PC-3 (cell line): ENCODE measurements at regions not wholly inside any gene's neighbourhood (a gene's known extent, or its start where the extent isn't known, plus 50 kb on each side); places are given as distances from the start of the nearest gene placed in this dataset.

Source experiments
- ATAC-seq: fragments of 200-7000 bp; cut with Tn5 transposase; 2 replicates; pipeline ENCODE4 v1.9.1; 2020; ENCODE audit warnings: mild to moderate bottlenecking, moderate library complexity
- BruUV-seq: library from RNA; stranded (reverse); fragments of 400-500 nt; replicated peaks from 2 replicates; lab custom pipeline; 2021; lab: Mats Ljungman, UMichigan
- CTCF ChIA-PET: fragments of 300-600 bp; sonication (Branson Sonifier 250); formaldehyde crosslinking; loops from one replicate; lab custom pipeline; 2022; ENCODE audit warnings: antibody characterized with exemption; lab: Charles Lee
- POLR2A ChIA-PET: fragments of 300-600 bp; sonication (Branson Sonifier 250); formaldehyde crosslinking; loops from one replicate; lab custom pipeline; 2022; ENCODE audit warnings: antibody characterized with exemption; ENCODE audit not compliant: unreplicated experiment; lab: Charles Lee
- DNase-seq: peaks from one replicate; pipeline ENCODE4 v3.0.0-alpha.2; 2015
- H2AFZ ChIP-seq: fragments of 300-600 bp; sonication (generic); 2 replicates; pipeline ENCODE4 v1.6.0; 2016; ENCODE audit warnings: antibody characterized with exemption, low read length
- H3F3A ChIP-seq: fragments of 300-600 bp; sonication (generic); one replicate; pipeline ENCODE4 v1.6.0; 2017; ENCODE audit warnings: antibody characterized with exemption, low read length, control low read depth, mild to moderate bottlenecking; ENCODE audit not compliant: unreplicated experiment
- H3K27ac ChIP-seq: fragments of 300-600 bp; sonication (generic); 2 replicates; pipeline ENCODE4 v1.5.1; 2016; ENCODE audit warnings: mild to moderate bottlenecking, low read length
- H3K27me3 ChIP-seq: fragments of 300-600 bp; sonication (generic); 2 replicates; pipeline ENCODE4 v1.6.1; 2016; ENCODE audit warnings: low read length, mixed read lengths
- H3K36me3 ChIP-seq: fragments of 300-600 bp; sonication (generic); 2 replicates; pipeline ENCODE4 v1.6.1; 2016; ENCODE audit warnings: low read depth, mixed run types, low read length, mixed read lengths
- H3K4me1 ChIP-seq: fragments of 300-600 bp; sonication (generic); 2 replicates; pipeline ENCODE4 v1.5.1; 2016; ENCODE audit warnings: low read length; ENCODE audit not compliant: insufficient read depth
- H3K4me2 ChIP-seq: fragments of 300-600 bp; sonication (generic); 2 replicates; pipeline ENCODE4 v1.6.0; 2016; ENCODE audit warnings: low read length
- H3K4me3 ChIP-seq: fragments of 300-600 bp; sonication (generic); 2 replicates; pipeline ENCODE4 v1.5.1; 2016; ENCODE audit warnings: mild to moderate bottlenecking, low read length, mixed read lengths
- H3K79me2 ChIP-seq: fragments of 300-600 bp; sonication (generic); 2 replicates; pipeline ENCODE4 v1.6.1; 2017; ENCODE audit warnings: low read length, mixed read lengths
- H3K9ac ChIP-seq: fragments of 300-600 bp; sonication (generic); 2 replicates; pipeline ENCODE4 v1.6.0; 2016; ENCODE audit warnings: mild to moderate bottlenecking, low read length
- H3K9me2 ChIP-seq: fragments of 300-600 bp; sonication (generic); replicated peaks from 2 replicates; pipeline ENCODE4 v1.6.1; 2016; ENCODE audit warnings: mixed run types, low read length, mixed read lengths
- H3K9me3 ChIP-seq: fragments of 300-600 bp; sonication (generic); 2 replicates; pipeline ENCODE4 v1.6.1; 2016; ENCODE audit warnings: low read length, mixed read lengths
- H4K20me1 ChIP-seq: fragments of 300-600 bp; sonication (generic); 2 replicates; pipeline ENCODE4 v1.6.1; 2016; ENCODE audit warnings: low read length, mixed read lengths
- CTCF ChIP-seq: fragments of 300-600 bp; sonication (generic); conservative IDR thresholded peaks from 2 replicates; pipeline ENCODE4 v1.5.1; 2017; ENCODE audit warnings: antibody characterized with exemption, low read depth, mild to moderate bottlenecking, low read length
- EZH2 ChIP-seq: fragments of 300-600 bp; sonication (generic); IDR thresholded peaks from one replicate; pipeline ENCODE4 v1.6.1; 2017; ENCODE audit warnings: antibody characterized with exemption, mild to moderate bottlenecking, low read length; ENCODE audit not compliant: unreplicated experiment
- EZH2phosphoT487 ChIP-seq: fragments of 300-600 bp; sonication (generic); IDR thresholded peaks from 2 replicates; pipeline ENCODE4 v1.6.1; 2018; ENCODE audit warnings: mild to moderate bottlenecking, antibody characterized with exemption, low read length, borderline replicate concordance
- intact Hi-C: fragments of 100-400 bp; cut with micrococcal nuclease; formaldehyde crosslinking; loops from 2 replicates; pipeline ENCODE4 v1.9.0; 2023

GRCh38 chr6:97450087-97450486 is 167.1 kb upstream of the MMS22L start:
- CTCF ChIA-PET, result no interaction called here
- H4K20me1 ChIP-seq, result no peaks in the 10 kb centered on the region
- ATAC-seq (no peak), DNase-seq (no peak)
- POLR2A ChIA-PET, result no interaction called here
- no peak overlapping the region for H3K9ac ChIP-seq
- no TSS peak for BruUV-seq
- no peak overlapping the region for H3K27ac ChIP-seq
- H3K79me2 ChIP-seq, result no peaks in the 10 kb centered on the region
- H3K4me2 ChIP-seq, result no peak overlapping the region
- H3K4me1 ChIP-seq, result no peaks in the 10 kb centered on the region
- intact Hi-C loops, result no loop called here
- H3K27me3 ChIP-seq, result 0 out of 2 replicates have a peak, but pooled peaks cover 9% of the 10 kb centered on the region
- H3K9me2 ChIP-seq, result no peaks in the 10 kb centered on the region
- no peak overlapping the region for H2AFZ ChIP-seq
- no peak overlapping the region for H3K4me3 ChIP-seq
- no peaks in the 10 kb centered on the region for H3K9me3 ChIP-seq
- no peaks in the 10 kb centered on the region for H3F3A ChIP-seq
- TF ChIP-seq CTCF (no peak), EZH2 (no peak), EZH2phosphoT487 (no peak)
- no peaks in the 10 kb centered on the region for H3K36me3 ChIP-seq

GRCh38 chr6:97456070-97456469 is 173.1 kb upstream of the MMS22L start:
- DNase-seq (no peak), ATAC-seq (no peak)
- H3K27me3 ChIP-seq, result peaks cover 15% of the 10 kb centered on the region; the same call in 1 of the 2 replicates
- H3F3A ChIP-seq, result no peaks in the 10 kb centered on the region
- H3K4me1 ChIP-seq, result no peaks in the 10 kb centered on the region
- H3K9ac ChIP-seq, result no peak overlapping the region
- CTCF ChIA-PET, result no interaction called here
- POLR2A ChIA-PET, result no interaction called here
- no peaks in the 10 kb centered on the region for H3K36me3 ChIP-seq
- H3K27ac ChIP-seq, result no peak overlapping the region
- no peak overlapping the region for H2AFZ ChIP-seq
- H3K4me3 ChIP-seq, result no peak overlapping the region
- H4K20me1 ChIP-seq, result no peaks in the 10 kb centered on the region
- intact Hi-C loops, result no loop called here
- no peak for TF ChIP-seq EZH2
- no peak for TF ChIP-seq EZH2phosphoT487
- no peak for TF ChIP-seq CTCF
- H3K79me2 ChIP-seq, result no peaks in the 10 kb centered on the region
- BruUV-seq, result no TSS peak
- H3K4me2 ChIP-seq, result no peak overlapping the region
- no peaks in the 10 kb centered on the region for H3K9me3 ChIP-seq
- no peaks in the 10 kb centered on the region for H3K9me2 ChIP-seq

GRCh38 chr6:97459535-97459934 is 176.5 kb upstream of the MMS22L start:
- ChIA-PET POLR2A (no interaction called here), CTCF (no interaction called here)
- Histone ChIP-seq H3K9me2 (no peaks in the 10 kb centered on the region), H3K27me3 (peaks cover 35% of the 10 kb centered on the region; the same call in 1 of the 2 replicates), H3K36me3 (no peaks in the 10 kb centered on the region), H3K4me3 (no peak overlapping the region), H3K79me2 (no peaks in the 10 kb centered on the region), H3K27ac (no peak overlapping the region), H2AFZ (no peak overlapping the region), H3K9me3 (no peaks in the 10 kb centered on the region), H3F3A (no peaks in the 10 kb centered on the region), H3K4me1 (no peaks in the 10 kb centered on the region), H4K20me1 (no peaks in the 10 kb centered on the region), H3K9ac (no peak overlapping the region), H3K4me2 (no peak overlapping the region)
- DNase-seq (no peak), ATAC-seq (no peak)
- no TSS peak for BruUV-seq
- intact Hi-C loops, result no loop called here
- TF ChIP-seq EZH2phosphoT487, result no peak
- TF ChIP-seq CTCF, result no peak
- TF ChIP-seq EZH2, result no peak
